K562 (cell line): ENCODE measurements at regions not wholly inside any gene's neighbourhood (a gene's known extent, or its start where the extent isn't known, plus 50 kb on each side); places are given as distances from the start of the nearest gene placed in this dataset.

Experiments
- CBFB ChIP-seq: sonication (generic); formaldehyde crosslinking; IDR thresholded peaks from 2 replicates; pipeline ENCODE4 v1.4.0; 2020; ENCODE audit warnings: mild to moderate bottlenecking, missing genetic modification reagents
- CREM ChIP-seq: IDR thresholded peaks from 2 replicates; pipeline ENCODE4 v1.6.1; 2014; ENCODE audit warnings: antibody characterized with exemption, low read depth
- FIP1L1 ChIP-seq: fragments of 200-400 bp; formaldehyde crosslinking; IDR thresholded peaks from 2 replicates; pipeline ENCODE4 v1.6.1; 2018; ENCODE audit warnings: mild to moderate bottlenecking, low read depth, low read length; ENCODE audit not compliant: poor library complexity, severe bottlenecking
- HMGN3 ChIP-seq: IDR thresholded peaks from 2 replicates; pipeline ENCODE4 v1.6.1; 2011; ENCODE audit warnings: borderline replicate concordance, low read depth, mild to moderate bottlenecking, mixed read lengths, low read length; ENCODE audit not compliant: insufficient read length; ENCODE audit errors: extremely low read depth
- KAT7 ChIP-seq: sonication (generic); formaldehyde crosslinking; IDR thresholded peaks from 2 replicates; pipeline ENCODE4 v1.8.0; 2022; ENCODE audit warnings: missing genetic modification reagents, mild to moderate bottlenecking, borderline replicate concordance
- KLF13 ChIP-seq: fragments of 450-650 bp; IDR thresholded peaks from 2 replicates; pipeline ENCODE4 v1.6.1; 2016; ENCODE audit warnings: missing genetic modification characterization, low read depth, mild to moderate bottlenecking, missing compliant biosample characterization, moderate library complexity, borderline replicate concordance
- MCM7 ChIP-seq, 2 experiments: fragments of 450-650 bp; IDR thresholded peaks; 2 replicates each; pipeline ENCODE4 v1.6.1; 2016 to 2018
- MECOM ChIP-seq: fragments of 250-450 bp; sonication (Bioruptor Pico); IDR thresholded peaks from 2 replicates; pipeline ENCODE4 v1.8.0; 2022; ENCODE audit warnings: inconsistent platforms
- NUFIP1 ChIP-seq: fragments of 450-650 bp; IDR thresholded peaks from 2 replicates; pipeline ENCODE4 v1.6.1; 2018; ENCODE audit not compliant: partially characterized antibody
- PTBP1 ChIP-seq: fragments of 200-400 bp; formaldehyde crosslinking; IDR thresholded peaks from 2 replicates; pipeline ENCODE4 v1.6.1; 2017; ENCODE audit warnings: low read depth, low read length
- RAD21 ChIP-seq, 2 experiments: fragments of 250-450 bp in 1 of 2; fragments of 450-650 bp in 1 of 2; sonication (Bioruptor Pico) in 1 of 2; formaldehyde crosslinking in 1 of 2; IDR thresholded peaks in 1 of 2; conservative IDR thresholded peaks in 1 of 2; 2 replicates each; pipeline versions ENCODE4 v1.4.0 to v1.8.0; 2020 to 2022; ENCODE audit warnings: mild to moderate bottlenecking in 2 of 2, moderate library complexity in 1 of 2
- SIN3A ChIP-seq, 2 experiments: fragments of 150-350 bp in 1 of 2; IDR thresholded peaks; 2 replicates each; pipeline ENCODE4 v1.6.1; 2011 to 2016; ENCODE audit warnings: borderline replicate concordance in 2 of 2, low read depth in 2 of 2, low read length in 2 of 2, mild to moderate bottlenecking in 2 of 2, moderate library complexity in 2 of 2; ENCODE audit not compliant: control insufficient read depth in 1 of 2
- SMARCA5 ChIP-seq: fragments of 450-650 bp; IDR thresholded peaks from 2 replicates; pipeline ENCODE4 v1.6.1; 2016
- TAF1 ChIP-seq: IDR thresholded peaks from 2 replicates; pipeline ENCODE4 v1.6.1; 2011; ENCODE audit warnings: mild to moderate bottlenecking, low read length, moderate library complexity; ENCODE audit not compliant: insufficient read depth, control insufficient read depth, severe bottlenecking; ENCODE audit errors: extremely low read depth
- YY1 ChIP-seq, 3 experiments: IDR thresholded peaks; 2 replicates each; pipeline ENCODE4 v1.6.1; 2011; ENCODE audit warnings: low read length in 2 of 3, mild to moderate bottlenecking in 2 of 3, moderate library complexity in 2 of 3, borderline replicate concordance in 1 of 3, control low read depth in 1 of 3, low read depth in 1 of 3; ENCODE audit not compliant: insufficient read depth in 3 of 3, insufficient replicate concordance in 2 of 3, control insufficient read depth in 1 of 3, insufficient read length in 1 of 3; ENCODE audit errors: extremely low read depth in 1 of 3
- ZC3H8 ChIP-seq: fragments of 450-650 bp; IDR thresholded peaks from 2 replicates; pipeline ENCODE4 v1.6.1; 2017
- ZNF197 ChIP-seq: fragments of 200-800 bp; sonication (Bioruptor generic); IDR thresholded peaks from 2 replicates; pipeline ENCODE4 v1.6.1; 2016; ENCODE audit warnings: low read depth, missing genetic modification characterization, missing compliant biosample characterization
- ZNF217 ChIP-seq: sonication (generic); formaldehyde crosslinking; IDR thresholded peaks from 2 replicates; pipeline ENCODE4 v1.8.0; 2022; ENCODE audit warnings: mild to moderate bottlenecking, missing genetic modification reagents
- ZNF444 ChIP-seq: fragments of 250-450 bp; sonication (Bioruptor Pico); IDR thresholded peaks from 2 replicates; pipeline ENCODE4 v1.4.0; 2020; ENCODE audit warnings: mild to moderate bottlenecking, moderate library complexity
- ZNF584 ChIP-seq: fragments of 200-800 bp; sonication (Bioruptor generic); IDR thresholded peaks from 2 replicates; pipeline ENCODE4 v1.6.1; 2016; ENCODE audit warnings: low read depth, mild to moderate bottlenecking, missing genetic modification characterization, missing compliant biosample characterization
- ZNF668 ChIP-seq: fragments of 250-450 bp; sonication (Bioruptor Pico); IDR thresholded peaks from 2 replicates; pipeline ENCODE4 v1.8.0; 2022; ENCODE audit warnings: mild to moderate bottlenecking, inconsistent platforms
- TF ChIP-seq, protein P1 (sequence below): fragments of 250-450 bp; sonication (Bioruptor Pico); IDR thresholded peaks from 2 replicates; pipeline ENCODE4 v1.8.0; 2022; ENCODE audit warnings: moderate library complexity, mild to moderate bottlenecking, inconsistent platforms
- TF ChIP-seq, protein P2 (sequence below): fragments of 450-650 bp; formaldehyde crosslinking; IDR thresholded peaks from 2 replicates; pipeline ENCODE4 v1.4.0; 2022; ENCODE audit warnings: missing genetic modification characterization

DNA sequence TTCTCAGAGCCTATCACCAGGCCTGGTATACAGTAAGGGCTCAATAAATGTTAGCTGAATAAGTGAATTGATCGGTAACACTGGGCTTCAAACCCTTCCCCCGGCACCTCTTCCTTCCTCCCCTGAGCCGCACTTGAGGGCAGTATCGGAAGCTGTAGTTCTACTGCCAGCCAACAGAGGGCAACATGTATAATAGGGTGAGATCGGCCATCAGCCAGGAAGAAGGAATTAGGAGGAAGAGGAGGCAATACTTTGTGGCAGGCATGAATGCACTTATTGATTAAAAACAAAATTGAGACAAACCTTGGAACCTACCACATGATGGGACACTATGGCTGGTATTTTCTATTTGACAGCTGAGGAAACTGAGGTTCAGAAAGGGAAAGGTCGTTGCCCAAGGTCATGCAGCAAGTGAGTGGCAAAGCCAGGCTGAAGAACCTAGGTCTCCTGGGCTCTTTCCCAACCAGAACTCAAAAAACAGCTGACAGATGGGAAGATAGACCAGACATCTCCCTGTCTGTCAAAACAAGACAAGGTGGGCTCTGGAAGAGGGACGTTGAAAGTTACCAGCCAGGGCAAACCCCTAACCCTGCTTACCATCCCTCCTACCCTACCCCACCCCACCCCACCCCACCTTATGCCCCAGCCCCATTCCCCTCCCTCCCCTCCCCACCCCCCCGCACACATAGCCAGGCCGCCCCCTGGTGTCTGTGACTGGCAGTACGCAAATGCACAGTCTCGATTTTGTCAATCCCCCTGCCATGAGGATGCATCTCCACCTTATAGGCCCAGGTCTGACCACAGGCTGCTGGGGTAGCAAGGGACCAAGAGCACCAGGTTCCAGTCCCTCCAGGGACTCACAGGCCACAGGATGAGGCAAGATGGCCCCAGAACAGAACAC lies 107.3 kb upstream of the RUNX3 start (continued):
- TF ChIP-seq HMGN3 (no peak), ZNF584 (CRISPR knock-in tag) (peak; percentile 47; the same call in 1 of the 2 replicates), YY1 (IDR thresholded peaks at IDR 0.05; ENCODE audit: borderline replicate concordance in 1 of 3, control insufficient read depth in 1 of 3, extremely low read depth in 1 of 3, insufficient read depth in 3 of 3, insufficient read length in 1 of 3, insufficient replicate concordance in 2 of 3, low read depth in 1 of 3, low read length in 2 of 3) (peak in 1 of 3 experiments; percentile 71), RAD21 (CRISPR knock-in tag; conservative IDR thresholded peaks at IDR 0.05 in 1 of 2, IDR thresholded peaks at IDR 0.05 in 1 of 2) (peak; percentile 51 to 76), FIP1L1 (no peak), CREM (0 out of 2 replicates have a peak, but pooled peaks have one; percentile 19), KAT7 (CRISPR knock-in tag) (no peak), KLF13 (0 out of 2 replicates have a peak, but pooled peaks have one; percentile 27), CBFB (no peak), PTBP1 (0 out of 2 replicates have a peak, but pooled peaks have one; percentile 43), MCM7 (IDR thresholded peaks at IDR 0.05) (no peak), TAF1 (no peak), ZNF668 (CRISPR knock-in tag) (no peak), SIN3A (IDR thresholded peaks at IDR 0.05; ENCODE audit: borderline replicate concordance in 2 of 2, control insufficient read depth in 1 of 2, low read depth in 2 of 2, low read length in 2 of 2) (no peak), SMARCA5 (peak; percentile 96), ZNF217 (CRISPR knock-in tag) (no peak), ZNF197 (CRISPR knock-in tag) (peak; percentile 82; the same call in 1 of the 2 replicates), NUFIP1 (no peak), ZC3H8 (no peak), MECOM (CRISPR knock-in tag) (0 out of 2 replicates have a peak, but pooled peaks have one; percentile 20), ZNF444 (CRISPR knock-in tag) (no peak)
- TF ChIP-seq, protein P1, sequence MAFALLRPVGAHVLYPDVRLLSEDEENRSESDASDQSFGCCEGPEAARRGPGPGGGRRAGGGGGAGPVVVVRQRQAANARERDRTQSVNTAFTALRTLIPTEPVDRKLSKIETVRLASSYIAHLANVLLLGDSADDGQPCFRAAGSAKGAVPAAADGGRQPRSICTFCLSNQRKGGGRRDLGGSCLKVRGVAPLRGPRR (CRISPR knock-in tag), result no peak
- TF ChIP-seq, protein P2, sequence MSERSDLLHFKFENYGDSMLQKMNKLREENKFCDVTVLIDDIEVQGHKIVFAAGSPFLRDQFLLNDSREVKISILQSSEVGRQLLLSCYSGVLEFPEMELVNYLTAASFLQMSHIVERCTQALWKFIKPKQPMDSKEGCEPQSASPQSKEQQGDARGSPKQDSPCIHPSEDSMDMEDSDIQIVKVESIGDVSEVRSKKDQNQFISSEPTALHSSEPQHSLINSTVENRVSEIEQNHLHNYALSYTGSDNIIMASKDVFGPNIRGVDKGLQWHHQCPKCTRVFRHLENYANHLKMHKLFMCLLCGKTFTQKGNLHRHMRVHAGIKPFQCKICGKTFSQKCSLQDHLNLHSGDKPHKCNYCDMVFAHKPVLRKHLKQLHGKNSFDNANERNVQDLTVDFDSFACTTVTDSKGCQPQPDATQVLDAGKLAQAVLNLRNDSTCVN, result no peak
